Colonic mucosa (tissue), 4 donors: ENCODE measurements at regions not wholly inside any gene's neighbourhood (a gene's known extent, or its start where the extent isn't known, plus 50 kb on each side); places are given as distances from the start of the nearest gene placed in this dataset.
"Not testable (repeated sequence)": the region's sequence is repeated elsewhere in the genome, so short reads cannot be mapped to it uniquely, and the experiment has no call there.

Source experiments
- DNase-seq: peaks from one replicate; pipeline ENCODE4 v3.0.0-alpha.2; 2020
- H3K27ac ChIP-seq: fragments of 200-600 bp; one replicate; pipeline ENCODE4 v1.8.0; 2021
- H3K27me3 ChIP-seq: fragments of 200-600 bp; one replicate; pipeline ENCODE4 v1.8.0; 2021
- H3K36me3 ChIP-seq: fragments of 200-600 bp; one replicate; pipeline ENCODE4 v1.8.0; 2021
- H3K4me1 ChIP-seq: fragments of 200-600 bp; one replicate; pipeline ENCODE4 v1.8.0; 2021; ENCODE audit warnings: mild to moderate bottlenecking
- H3K4me3 ChIP-seq: fragments of 200-600 bp; one replicate; pipeline ENCODE4 v1.8.0; 2021
- H3K9ac ChIP-seq, 2 donors: one replicate each; pipeline ENCODE4 v1.7.0; 2013; ENCODE audit warnings: control low read depth in 2 of 2, low read depth in 2 of 2, low read length in 2 of 2
- H3K9me3 ChIP-seq: fragments of 200-600 bp; one replicate; pipeline ENCODE4 v1.8.0; 2021
- intact Hi-C: fragments of 100-400 bp; cut with DNase I; formaldehyde crosslinking; loops from one replicate; pipeline ENCODE4 v1.14.1; 2022
- TF ChIP-seq, protein P1 (sequence below): fragments of 200-600 bp; IDR thresholded peaks from one replicate; pipeline ENCODE4 v1.8.0; 2022; ENCODE audit warnings: antibody characterized with exemption, mild to moderate bottlenecking
- donor health status: healthy.
- donor health status: DM: no; HTN: no; CAD: no.
- donor health status: DM: no; HTN: no; CAD: no.

DNA sequence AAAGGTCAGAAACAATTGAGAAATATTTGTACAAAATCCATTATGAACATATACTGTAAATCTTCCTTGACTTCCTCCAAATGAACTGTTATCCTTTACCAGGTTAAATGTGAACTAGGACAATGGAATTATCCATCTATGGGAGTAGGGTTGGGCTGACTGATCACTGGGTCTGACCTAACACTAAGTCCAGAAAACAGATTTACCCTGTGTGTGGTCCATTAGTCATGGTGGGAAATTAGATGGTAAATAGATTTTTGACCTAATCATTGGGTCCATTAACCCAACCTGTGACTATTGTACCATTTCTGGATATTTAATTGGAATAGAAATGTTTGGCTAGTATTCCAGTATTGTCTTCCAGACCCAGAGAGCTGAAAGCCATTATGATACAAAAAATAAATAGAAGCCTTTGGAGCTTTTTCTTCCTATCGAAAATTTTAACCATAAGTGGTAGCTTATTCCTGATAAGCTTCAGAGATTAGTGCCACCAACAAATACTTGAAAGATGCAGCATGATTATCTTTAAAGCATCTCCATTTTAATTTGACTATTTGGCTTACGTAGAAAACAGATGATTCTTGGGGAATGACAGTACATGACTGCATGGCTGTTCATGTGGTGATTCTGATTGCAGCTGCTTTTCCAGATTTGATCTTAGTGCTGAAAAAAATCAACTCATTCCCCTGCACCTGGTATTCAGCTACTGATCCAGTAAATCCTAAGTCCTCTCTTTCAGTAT, 703.2 kb upstream of the FSHR start:
- Histone ChIP-seq H3K27ac (no peak overlapping the region), H3K4me3 (no peak overlapping the region), H3K36me3 (no peaks in the 10 kb centered on the region), H3K27me3 (no peaks in the 10 kb centered on the region), H3K9ac (no peak overlapping the region), H3K9me3 (no peaks in the 10 kb centered on the region), H3K4me1 (no peaks in the 10 kb centered on the region)
- intact Hi-C loops = no loop called here
- TF ChIP-seq, protein P1, sequence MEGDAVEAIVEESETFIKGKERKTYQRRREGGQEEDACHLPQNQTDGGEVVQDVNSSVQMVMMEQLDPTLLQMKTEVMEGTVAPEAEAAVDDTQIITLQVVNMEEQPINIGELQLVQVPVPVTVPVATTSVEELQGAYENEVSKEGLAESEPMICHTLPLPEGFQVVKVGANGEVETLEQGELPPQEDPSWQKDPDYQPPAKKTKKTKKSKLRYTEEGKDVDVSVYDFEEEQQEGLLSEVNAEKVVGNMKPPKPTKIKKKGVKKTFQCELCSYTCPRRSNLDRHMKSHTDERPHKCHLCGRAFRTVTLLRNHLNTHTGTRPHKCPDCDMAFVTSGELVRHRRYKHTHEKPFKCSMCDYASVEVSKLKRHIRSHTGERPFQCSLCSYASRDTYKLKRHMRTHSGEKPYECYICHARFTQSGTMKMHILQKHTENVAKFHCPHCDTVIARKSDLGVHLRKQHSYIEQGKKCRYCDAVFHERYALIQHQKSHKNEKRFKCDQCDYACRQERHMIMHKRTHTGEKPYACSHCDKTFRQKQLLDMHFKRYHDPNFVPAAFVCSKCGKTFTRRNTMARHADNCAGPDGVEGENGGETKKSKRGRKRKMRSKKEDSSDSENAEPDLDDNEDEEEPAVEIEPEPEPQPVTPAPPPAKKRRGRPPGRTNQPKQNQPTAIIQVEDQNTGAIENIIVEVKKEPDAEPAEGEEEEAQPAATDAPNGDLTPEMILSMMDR = no peak
- no peak for DNase-seq

DNA sequence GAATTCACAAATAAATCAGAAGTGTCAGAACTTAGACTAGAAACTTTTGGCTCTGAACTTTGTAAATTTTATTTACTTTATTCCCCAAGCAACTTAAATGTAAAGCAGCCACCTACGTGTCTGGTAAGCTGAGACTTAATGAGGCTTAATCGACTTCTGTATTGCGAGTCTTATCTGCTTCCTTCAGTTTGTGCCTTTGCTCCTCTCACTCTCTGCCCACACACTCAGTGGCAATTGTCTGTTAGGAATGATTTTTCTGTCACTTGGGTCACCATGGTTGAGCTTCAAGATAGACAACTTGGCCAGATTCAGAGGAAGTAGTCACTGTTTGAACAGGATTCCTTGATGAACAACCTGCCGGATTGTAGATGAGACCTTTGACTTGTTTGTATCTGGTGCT, 691.4 kb upstream of the FSHR start:
- H3K27ac ChIP-seq = no peak overlapping the region
- TF ChIP-seq, protein P1 = no peak
- H3K27me3 ChIP-seq = no peaks in the 10 kb centered on the region
- H3K4me1 ChIP-seq = no peaks in the 10 kb centered on the region
- H3K9ac ChIP-seq = no peak overlapping the region
- intact Hi-C loops = no loop called here
- H3K36me3 ChIP-seq = no peaks in the 10 kb centered on the region
- DNase-seq = no peak
- H3K9me3 ChIP-seq = no peaks in the 10 kb centered on the region
- no peak overlapping the region for H3K4me3 ChIP-seq

DNA sequence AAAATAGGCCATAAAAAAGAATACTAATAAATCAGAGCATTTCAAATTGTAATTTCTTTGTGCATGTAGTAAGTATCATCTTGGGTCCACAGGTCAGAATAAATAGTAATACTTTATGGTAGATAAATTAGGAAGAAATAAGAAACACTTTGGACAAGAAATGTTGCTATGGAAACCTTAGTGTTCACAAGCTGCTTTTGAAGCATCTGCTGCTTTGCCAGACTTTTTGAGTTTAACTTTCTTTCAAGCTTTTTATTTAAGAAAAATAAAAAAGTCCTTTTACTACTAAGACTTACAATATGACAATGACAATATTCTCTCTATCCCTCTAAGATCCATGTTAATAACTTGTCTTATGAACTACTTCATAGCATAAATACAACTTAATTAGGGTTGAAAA, 690.7 kb upstream of the FSHR start:
- H3K4me1 ChIP-seq = no peaks in the 10 kb centered on the region
- TF ChIP-seq, protein P1 = no peak
- no peaks in the 10 kb centered on the region for H3K36me3 ChIP-seq
- DNase-seq = no peak
- no peak overlapping the region for H3K27ac ChIP-seq
- no peaks in the 10 kb centered on the region for H3K27me3 ChIP-seq
- H3K4me3 ChIP-seq = no peak overlapping the region
- intact Hi-C loops = no loop called here
- H3K9ac ChIP-seq = no peak overlapping the region
- no peaks in the 10 kb centered on the region for H3K9me3 ChIP-seq

DNA sequence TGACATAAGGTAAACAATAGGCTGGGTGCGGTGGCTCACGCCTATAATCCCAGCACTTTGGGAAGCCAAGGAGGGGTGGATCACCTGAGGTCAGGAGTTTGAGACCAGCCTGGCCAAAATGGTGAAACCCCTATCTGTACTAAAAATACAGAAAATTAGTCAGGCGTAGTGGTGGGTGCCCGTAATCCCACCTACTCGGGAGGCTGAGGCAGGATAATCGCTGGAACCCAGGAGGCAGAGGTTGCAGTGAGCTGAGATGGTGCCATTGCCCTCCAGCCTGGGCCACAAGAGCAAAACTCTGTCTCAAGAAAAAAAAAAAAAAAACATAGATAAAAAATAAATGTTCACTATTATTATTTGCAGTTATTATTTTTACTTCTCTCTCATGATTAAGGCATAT, 689.8 kb upstream of the FSHR start:
- DNase-seq, H3K4me3 ChIP-seq, H3K27me3 ChIP-seq, H3K27ac ChIP-seq, H3K4me1 ChIP-seq, H3K9me3 ChIP-seq, intact Hi-C loops, H3K9ac ChIP-seq, H3K36me3 ChIP-seq: not testable (repeated sequence)

DNA sequence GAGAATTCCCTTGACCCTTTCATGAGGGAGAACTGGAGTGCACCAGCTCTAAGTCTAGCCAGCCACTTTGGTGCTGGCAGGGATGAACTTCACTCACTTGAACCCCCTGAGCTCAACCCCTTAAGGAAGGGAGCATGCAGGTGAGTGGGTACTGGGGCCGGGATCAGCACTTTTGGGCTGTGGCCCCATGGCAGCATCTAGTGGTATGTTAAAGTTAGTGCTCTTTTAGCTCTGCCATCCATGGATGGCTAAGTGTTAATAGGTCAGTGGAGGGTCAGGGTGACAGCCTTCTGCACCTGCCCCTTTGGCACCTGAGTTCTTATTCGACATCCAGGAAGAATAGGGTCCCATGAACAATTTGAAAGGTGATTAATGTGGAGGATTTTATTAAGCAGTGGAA, 689.0 kb upstream of the FSHR start:
- no peak for DNase-seq
- TF ChIP-seq, protein P1 = no peak
- Histone ChIP-seq H3K36me3 (no peaks in the 10 kb centered on the region), H3K4me1 (no peaks in the 10 kb centered on the region), H3K27me3 (no peaks in the 10 kb centered on the region), H3K9ac (no peak overlapping the region), H3K4me3 (no peak overlapping the region), H3K9me3 (no peaks in the 10 kb centered on the region), H3K27ac (no peak overlapping the region)
- intact Hi-C loops = no loop called here

DNA sequence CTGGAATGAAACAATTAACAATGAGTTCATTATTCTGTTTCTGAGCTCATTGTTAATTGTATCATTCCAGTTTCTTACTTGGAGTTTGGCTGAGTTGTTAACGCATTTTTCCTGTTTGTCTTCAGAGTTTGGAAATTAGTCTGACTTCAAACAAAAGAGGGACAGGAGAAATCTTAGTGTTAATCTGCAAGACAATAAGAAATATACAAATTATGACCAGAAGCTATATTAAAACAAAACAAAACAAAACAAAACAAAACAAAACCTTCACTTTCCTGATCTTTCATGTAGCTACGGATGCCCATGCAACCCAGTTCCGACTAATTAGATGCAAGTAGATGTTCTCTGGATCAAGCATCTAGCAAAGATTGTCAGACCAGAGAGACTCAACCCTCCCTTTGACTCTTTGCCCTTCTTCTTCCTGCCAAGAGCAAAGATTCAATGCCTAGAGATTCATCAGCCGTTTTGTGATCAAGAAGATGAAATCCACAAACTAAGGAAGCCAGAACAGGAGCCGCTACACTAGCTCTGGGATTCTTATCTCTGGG, 686.2 kb upstream of the FSHR start:
- TF ChIP-seq, protein P1 = no peak
- Histone ChIP-seq H3K9ac (no peak overlapping the region), H3K27me3 (no peaks in the 10 kb centered on the region), H3K9me3 (no peaks in the 10 kb centered on the region), H3K36me3 (no peaks in the 10 kb centered on the region), H3K4me3 (no peak overlapping the region), H3K27ac (no peak overlapping the region), H3K4me1 (no peaks in the 10 kb centered on the region)
- DNase-seq = no peak
- intact Hi-C loops = no loop called here
